Nephron (organoid): ENCODE measurements at regions not wholly inside any gene's neighbourhood (a gene's known extent, or its start where the extent isn't known, plus 50 kb on each side); places are given as distances from the start of the nearest gene placed in this dataset.

Experiments
- H3K27ac Mint-ChIP-seq, 3 experiments: 2 replicates each; pipeline ENCODE4 v1.8.0; 2020; ENCODE audit warnings: mixed read lengths in 3 of 3, mild to moderate bottlenecking in 2 of 3, moderate library complexity in 1 of 3
- H3K27me3 Mint-ChIP-seq: 2 replicates; pipeline ENCODE4 v1.8.0; 2021; ENCODE audit warnings: low read depth, mild to moderate bottlenecking, moderate library complexity, mixed read lengths
- H3K36me3 Mint-ChIP-seq: 2 replicates; pipeline ENCODE4 v1.8.0; 2020; ENCODE audit warnings: low read depth, mixed read lengths
- H3K4me1 Mint-ChIP-seq: 2 replicates; pipeline ENCODE4 v1.8.0; 2020; ENCODE audit warnings: mixed read lengths
- H3K4me3 Mint-ChIP-seq, 3 experiments: 2 replicates each; pipeline ENCODE4 v1.8.0; 2020; ENCODE audit warnings: mild to moderate bottlenecking in 3 of 3, mixed read lengths in 3 of 3, moderate library complexity in 2 of 3
- H3K9me3 Mint-ChIP-seq: 2 replicates; pipeline ENCODE4 v1.8.0; 2020; ENCODE audit warnings: mixed read lengths
- CTCF ChIP-seq, 3 experiments: fragments of 200-600 bp; sonication (generic); IDR thresholded peaks; one replicate each; pipeline ENCODE4 v1.5.0; 2021; ENCODE audit warnings: antibody characterized with exemption in 3 of 3; ENCODE audit not compliant: unreplicated experiment in 3 of 3

GRCh38 chr3:29212789-29213433 is 68.0 kb upstream of the RBMS3 start:
- Mint-ChIP-seq H3K27ac (no peak overlapping the region), H3K4me1 (peaks cover 10% of the 10 kb centered on the region), H3K4me3 (no peak overlapping the region), H3K9me3 (no peaks in the 10 kb centered on the region), H3K27me3 (no peaks in the 10 kb centered on the region), H3K36me3 (no peaks in the 10 kb centered on the region)
- no peak for TF ChIP-seq CTCF (IDR thresholded peaks at IDR 0.05; ENCODE audit: unreplicated experiment in 3 of 3)

- Mint-ChIP-seq H3K27ac (no peak overlapping the region), H3K4me1 (peaks cover 10% of the 10 kb centered on the region)
Measured at GRCh38 chr3:29214009-29214658, 66.7 kb upstream of the RBMS3 start.

GRCh38 chr3:29215948-29216347 is 64.9 kb upstream of the RBMS3 start:
- Mint-ChIP-seq H3K4me1 (no peaks in the 10 kb centered on the region), H3K27ac (no peak overlapping the region), H3K36me3 (no peaks in the 10 kb centered on the region), H3K27me3 (no peaks in the 10 kb centered on the region), H3K9me3 (peaks cover 1% of the 10 kb centered on the region), H3K4me3 (no peak overlapping the region)
- no peak for TF ChIP-seq CTCF (IDR thresholded peaks at IDR 0.05; ENCODE audit: unreplicated experiment in 3 of 3)

More at GRCh38 chr3:29214009-29214658, 66.7 kb upstream of the RBMS3 start:
- H3K9me3 Mint-ChIP-seq = no peaks in the 10 kb centered on the region
- H3K4me3 Mint-ChIP-seq = no peak overlapping the region
- H3K27me3 Mint-ChIP-seq = no peaks in the 10 kb centered on the region
- no peak for TF ChIP-seq CTCF (IDR thresholded peaks at IDR 0.05; ENCODE audit: unreplicated experiment in 3 of 3)
- no peaks in the 10 kb centered on the region for H3K36me3 Mint-ChIP-seq

GRCh38 chr3:29226706-29227105 is 54.2 kb upstream of the RBMS3 start:
- H3K9me3 Mint-ChIP-seq = peaks cover 7% of the 10 kb centered on the region
- H3K36me3 Mint-ChIP-seq = peaks cover 3% of the 10 kb centered on the region
- TF ChIP-seq CTCF (IDR thresholded peaks at IDR 0.05; ENCODE audit: unreplicated experiment in 3 of 3) = no peak
- H3K4me3 Mint-ChIP-seq = peak overlapping the region in 2 of 3 experiments; percentile 12 to 38
- H3K27me3 Mint-ChIP-seq = no peaks in the 10 kb centered on the region
- peaks cover 21% of the 10 kb centered on the region for H3K4me1 Mint-ChIP-seq
- peak overlapping the region; percentile 30 to 72 (median 37) for H3K27ac Mint-ChIP-seq

GRCh38 chr3:29227307-29227706 is 53.6 kb upstream of the RBMS3 start:
- Mint-ChIP-seq H3K9me3 (peaks cover 8% of the 10 kb centered on the region), H3K4me1 (peaks cover 21% of the 10 kb centered on the region), H3K27ac (peak overlapping the region in 2 of 3 experiments; percentile 37 to 72), H3K4me3 (no peak overlapping the region), H3K27me3 (no peaks in the 10 kb centered on the region), H3K36me3 (peaks cover 3% of the 10 kb centered on the region)
- no peak for TF ChIP-seq CTCF (IDR thresholded peaks at IDR 0.05; ENCODE audit: unreplicated experiment in 3 of 3)
